Kidney (tissue), 13 donors: ENCODE measurements at regions not wholly inside any gene's neighbourhood (a gene's known extent, or its start where the extent isn't known, plus 50 kb on each side); places are given as distances from the start of the nearest gene placed in this dataset.

Source experiments
- DNase-seq, 5 donors: peaks; one replicate each; pipeline ENCODE4 v3.0.0-alpha.2; 2013 to 2020
- FAIRE-seq: peaks from 2 replicates; lab custom pipeline; 2012; peaks lifted over from hg19 to GRCh38; lab: Jason Lieb, UNC
- H3K27ac ChIP-seq, 2 donors: one replicate each; pipeline ENCODE4 v1.7.0; 2013; ENCODE audit warnings: low read depth in 2 of 2, low read length in 2 of 2, inconsistent platforms in 1 of 2
- H3K27me3 ChIP-seq: one replicate; pipeline ENCODE4 v1.7.1; 2013; ENCODE audit warnings: low read length, inconsistent platforms; ENCODE audit not compliant: control insufficient read depth, insufficient read depth
- H3K36me3 ChIP-seq, 3 donors: one replicate each; pipeline versions ENCODE4 v1.7.0 to v1.7.1; 2013; ENCODE audit warnings: low read length in 3 of 3, control low read depth in 1 of 3, inconsistent platforms in 1 of 3; ENCODE audit not compliant: insufficient read depth in 3 of 3, control insufficient read depth in 2 of 3
- H3K4me1 ChIP-seq, 3 donors: one replicate each; pipeline versions ENCODE4 v1.7.0 to v1.7.1; 2013; ENCODE audit warnings: low read length in 3 of 3, inconsistent platforms in 1 of 3, low read depth in 1 of 3; ENCODE audit not compliant: control insufficient read depth in 2 of 3, insufficient read depth in 2 of 3
- H3K4me3 ChIP-seq, 3 donors: one replicate each; pipeline versions ENCODE4 v1.7.0 to v1.8.1; 2013; ENCODE audit warnings: low read length in 3 of 3, control low read depth in 1 of 3, inconsistent platforms in 1 of 3
- H3K9ac ChIP-seq, 3 donors: one replicate each; pipeline versions ENCODE4 v1.7.0 to v1.7.1; 2013; ENCODE audit warnings: low read length in 3 of 3, control low read depth in 1 of 3, inconsistent platforms in 1 of 3
- H3K9me3 ChIP-seq, 3 donors: one replicate each; pipeline versions ENCODE4 v1.7.0 to v1.7.1; 2013; ENCODE audit warnings: low read length in 3 of 3, control low read depth in 1 of 3, inconsistent platforms in 1 of 3; ENCODE audit not compliant: control insufficient read depth in 2 of 3, insufficient read depth in 1 of 3
- CTCF ChIP-seq: IDR thresholded peaks from 3 replicates; pipeline ENCODE4 v1.5.1; 2012; ENCODE audit warnings: mild to moderate bottlenecking, moderate library complexity, borderline replicate concordance; ENCODE audit not compliant: insufficient read depth; ENCODE audit errors: extremely low read depth
- intact Hi-C: fragments of 100-400 bp; cut with DNase I; formaldehyde crosslinking; loops from one replicate; pipeline ENCODE4 v1.11.1; 2022
- donor health status: control.
- donor health status: control.
- donor health status: control.
- donor health status: control.
- donor health status: control.
- donor health status: DM: yes; HTN: yes; CAD: no.
- donor health status: Normal renal cell carcinoma (clear cell type).

- Histone ChIP-seq H3K27me3 (no peaks in the 10 kb centered on the region), H3K9me3 (no peaks in the 10 kb centered on the region), H3K27ac (no peak overlapping the region), H3K9ac (no peak overlapping the region), H3K4me3 (no peak overlapping the region), H3K36me3 (no peaks in the 10 kb centered on the region), H3K4me1 (no peaks in the 10 kb centered on the region)
- no peak for FAIRE-seq
- peak in 1 of 5 donors; percentile 30 for DNase-seq
- no peak for TF ChIP-seq CTCF
- intact Hi-C loops, result no loop called here
These were observed 62.3 kb upstream of the CTBP2 start for GRCh38 chr10:125222515-125223308.

GRCh38 chr10:125221716-125222115, 61.4 kb upstream of the CTBP2 start:
- intact Hi-C loops, result no loop called here
- no peak overlapping the region for H3K4me3 ChIP-seq
- no peaks in the 10 kb centered on the region for H3K9me3 ChIP-seq
- no peak for DNase-seq
- H3K27ac ChIP-seq, result no peak overlapping the region
- H3K27me3 ChIP-seq, result no peaks in the 10 kb centered on the region
- no peaks in the 10 kb centered on the region for H3K36me3 ChIP-seq
- no peak for FAIRE-seq
- H3K4me1 ChIP-seq, result no peaks in the 10 kb centered on the region
- H3K9ac ChIP-seq, result no peak overlapping the region
- no peak for TF ChIP-seq CTCF

- no peak overlapping the region for H3K9ac ChIP-seq
- TF ChIP-seq CTCF, result no peak
- H3K27ac ChIP-seq, result no peak overlapping the region
- no peaks in the 10 kb centered on the region for H3K27me3 ChIP-seq
- H3K4me3 ChIP-seq, result no peak overlapping the region
- intact Hi-C loops, result no loop called here
- H3K36me3 ChIP-seq, result no peaks in the 10 kb centered on the region
- H3K4me1 ChIP-seq, result no peaks in the 10 kb centered on the region
- H3K9me3 ChIP-seq, result no peaks in the 10 kb centered on the region
- FAIRE-seq, result no peak
- DNase-seq, result no peak
These were observed 59.4 kb upstream of the CTBP2 start for GRCh38 chr10:125219776-125220175.

- Histone ChIP-seq H3K4me3 (no peak overlapping the region), H3K9me3 (no peaks in the 10 kb centered on the region), H3K27ac (no peak overlapping the region), H3K27me3 (no peaks in the 10 kb centered on the region), H3K4me1 (no peaks in the 10 kb centered on the region), H3K9ac (no peak overlapping the region), H3K36me3 (no peaks in the 10 kb centered on the region)
- DNase-seq (no peak), FAIRE-seq (no peak)
- TF ChIP-seq CTCF, result no peak
- intact Hi-C loops, result no loop called here
These were observed 58.6 kb upstream of the CTBP2 start for GRCh38 chr10:125218967-125219366.
